ENCODE measurements at regions not wholly inside any gene's neighbourhood (a gene's known extent, or its start where the extent isn't known, plus 50 kb on each side); places are given as distances from the start of the nearest gene placed in this dataset.
"Not testable (repeated sequence)": the region's sequence is repeated elsewhere in the genome, so short reads cannot be mapped to it uniquely, and the experiment has no call there.

- Histone ChIP-seq H3K4me1 (ENCODE audit: insufficient read depth, low read length) (no peaks in the 10 kb centered on the region), H4K20me1 (ENCODE audit: insufficient read depth, low read length) (no peaks in the 10 kb centered on the region), H3K36me3 (ENCODE audit: insufficient read depth, low read length) (no peaks in the 10 kb centered on the region), H3K27ac (ENCODE audit: low read depth, low read length) (no peak overlapping the region), H3K4me3 (ENCODE audit: insufficient read depth, low read depth, low read length) (no peak overlapping the region), H2AFZ (ENCODE audit: low read depth, low read length) (no peak overlapping the region), H3K4me2 (ENCODE audit: low read length) (no peak overlapping the region), H3K9ac (ENCODE audit: low read length) (no peak overlapping the region), H3K79me2 (ENCODE audit: insufficient read depth, low read length) (no peaks in the 10 kb centered on the region), H3K9me3 (ENCODE audit: insufficient read depth, low read depth, low read length) (no peaks in the 10 kb centered on the region), H3K27me3 (ENCODE audit: insufficient read depth, low read length) (peaks cover 16% of the 10 kb centered on the region)
- H3K27me3 Mint-ChIP-seq (ENCODE audit: low read depth, unreplicated experiment): peaks cover 28% of the 10 kb centered on the region
- no peak for DNase-seq (ENCODE audit: low read depth)
- H3K4me3 Mint-ChIP-seq (ENCODE audit: unreplicated experiment): no peak overlapping the region
- H3K36me3 Mint-ChIP-seq (ENCODE audit: low read depth, unreplicated experiment): peaks cover 2% of the 10 kb centered on the region
- H3K9me3 Mint-ChIP-seq (ENCODE audit: unreplicated experiment): peaks cover 5% of the 10 kb centered on the region
- H3K4me1 Mint-ChIP-seq (ENCODE audit: low read depth, unreplicated experiment): peaks cover 7% of the 10 kb centered on the region
- TF ChIP-seq, protein P1, sequence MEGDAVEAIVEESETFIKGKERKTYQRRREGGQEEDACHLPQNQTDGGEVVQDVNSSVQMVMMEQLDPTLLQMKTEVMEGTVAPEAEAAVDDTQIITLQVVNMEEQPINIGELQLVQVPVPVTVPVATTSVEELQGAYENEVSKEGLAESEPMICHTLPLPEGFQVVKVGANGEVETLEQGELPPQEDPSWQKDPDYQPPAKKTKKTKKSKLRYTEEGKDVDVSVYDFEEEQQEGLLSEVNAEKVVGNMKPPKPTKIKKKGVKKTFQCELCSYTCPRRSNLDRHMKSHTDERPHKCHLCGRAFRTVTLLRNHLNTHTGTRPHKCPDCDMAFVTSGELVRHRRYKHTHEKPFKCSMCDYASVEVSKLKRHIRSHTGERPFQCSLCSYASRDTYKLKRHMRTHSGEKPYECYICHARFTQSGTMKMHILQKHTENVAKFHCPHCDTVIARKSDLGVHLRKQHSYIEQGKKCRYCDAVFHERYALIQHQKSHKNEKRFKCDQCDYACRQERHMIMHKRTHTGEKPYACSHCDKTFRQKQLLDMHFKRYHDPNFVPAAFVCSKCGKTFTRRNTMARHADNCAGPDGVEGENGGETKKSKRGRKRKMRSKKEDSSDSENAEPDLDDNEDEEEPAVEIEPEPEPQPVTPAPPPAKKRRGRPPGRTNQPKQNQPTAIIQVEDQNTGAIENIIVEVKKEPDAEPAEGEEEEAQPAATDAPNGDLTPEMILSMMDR (IDR thresholded peaks at IDR 0.05; ENCODE audit: insufficient read depth, low read depth, low read length): no peak
- no peak for TF ChIP-seq EZH2 (IDR thresholded peaks at IDR 0.05; ENCODE audit: insufficient read depth, low read length)
- no peak for FAIRE-seq
- no peak overlapping the region for H3K27ac Mint-ChIP-seq (ENCODE audit: unreplicated experiment)
Observed at GRCh38 chr11:46175401-46176002, 54.2 kb upstream of the PHF21A start.

- not testable (repeated sequence) for H3K4me3 Mint-ChIP-seq (ENCODE audit: unreplicated experiment); H3K27me3 ChIP-seq (ENCODE audit: insufficient read depth, low read length); H4K20me1 ChIP-seq (ENCODE audit: insufficient read depth, low read length); H3K27ac Mint-ChIP-seq (ENCODE audit: unreplicated experiment); H3K36me3 Mint-ChIP-seq (ENCODE audit: low read depth, unreplicated experiment); H3K79me2 ChIP-seq (ENCODE audit: insufficient read depth, low read length); H3K9me3 ChIP-seq (ENCODE audit: insufficient read depth, low read depth, low read length); DNase-seq (ENCODE audit: low read depth); H3K36me3 ChIP-seq (ENCODE audit: insufficient read depth, low read length); H3K9me3 Mint-ChIP-seq (ENCODE audit: unreplicated experiment); H3K27ac ChIP-seq (ENCODE audit: low read depth, low read length); H3K4me1 ChIP-seq (ENCODE audit: insufficient read depth, low read length); H3K9ac ChIP-seq (ENCODE audit: low read length); H3K4me2 ChIP-seq (ENCODE audit: low read length); H3K4me1 Mint-ChIP-seq (ENCODE audit: low read depth, unreplicated experiment); FAIRE-seq; H3K4me3 ChIP-seq (ENCODE audit: insufficient read depth, low read depth, low read length); H2AFZ ChIP-seq (ENCODE audit: low read depth, low read length)
- peaks cover 18% of the 10 kb centered on the region for H3K27me3 Mint-ChIP-seq (ENCODE audit: low read depth, unreplicated experiment)
Observed at GRCh38 chr11:46171693-46172092, 50.4 kb upstream of the PHF21A start.
